SH-SY5Y (cell line): ENCODE measurements at regions not wholly inside any gene's neighbourhood (a gene's known extent, or its start where the extent isn't known, plus 50 kb on each side); places are given as distances from the start of the nearest gene placed in this dataset.

Source experiments
- GATA2 ChIP-seq: IDR thresholded peaks from 2 replicates; pipeline ENCODE4 v1.6.1; 2011; ENCODE audit warnings: mild to moderate bottlenecking, low read depth, low read length
- GATA3 ChIP-seq: IDR thresholded peaks from 2 replicates; pipeline ENCODE4 v1.6.1; 2011; ENCODE audit warnings: low read depth, mild to moderate bottlenecking, low read length, moderate library complexity

- TF ChIP-seq GATA2 (no peak), GATA3 (no peak)
Measured at GRCh38 chr20:51172558-51173428, 149.9 kb upstream of the KCNG1 start.
